Endothelial cell of umbilical vein (primary cell): ENCODE measurements at regions not wholly inside any gene's neighbourhood (a gene's known extent, or its start where the extent isn't known, plus 50 kb on each side); places are given as distances from the start of the nearest gene placed in this dataset.
"Not testable (repeated sequence)": the region's sequence is repeated elsewhere in the genome, so short reads cannot be mapped to it uniquely, and the experiment has no call there.

ENCODE experiments used
- BruUV-seq: library from RNA; stranded (reverse); fragments of 400-500 nt; replicated peaks from 2 replicates; lab custom pipeline; 2021; lab: Mats Ljungman, UMichigan
- CTCF ChIA-PET: fragments of 300-600, 350-600 bp; sonication (Branson Sonifier 250); formaldehyde crosslinking; loops from one replicate; lab custom pipeline; 2021; ENCODE audit warnings: antibody characterized with exemption, inconsistent platforms; lab: Charles Lee
- POLR2A ChIA-PET: fragments of 300-600, 350-600 bp; sonication (Branson Sonifier 250); formaldehyde crosslinking; loops from one replicate; lab custom pipeline; 2021; ENCODE audit warnings: antibody characterized with exemption, inconsistent platforms; lab: Charles Lee
- DNase-seq: peaks from one replicate; pipeline ENCODE4 v3.0.0-alpha.2; 2011; ENCODE audit warnings: low read depth, low spot score
- FAIRE-seq: peaks from 2 replicates; lab custom pipeline; 2011; peaks lifted over from hg19 to GRCh38; lab: Jason Lieb, UNC
- H2AFZ ChIP-seq: 2 replicates; pipeline ENCODE4 v1.6.0; 2012; ENCODE audit warnings: low read depth, low read length, control low read depth, inconsistent platforms
- H3K27ac ChIP-seq: 2 replicates; pipeline ENCODE4 v1.5.1; 2011; ENCODE audit warnings: low read depth, mild to moderate bottlenecking, control low read depth, low read length, moderate library complexity; ENCODE audit not compliant: insufficient read depth
- H3K27me3 ChIP-seq, 2 experiments: 2 replicates each; pipeline versions ENCODE4 v1.6.0 to v1.6.1; 2011; ENCODE audit warnings: low read length in 2 of 2, mixed read lengths in 1 of 2; ENCODE audit not compliant: control insufficient read depth in 2 of 2, insufficient read depth in 2 of 2
- H3K36me3 ChIP-seq, 2 experiments: 2 replicates in 1 of 2; 3 replicates in 1 of 2; pipeline ENCODE4 v1.5.1; 2011; ENCODE audit warnings: low read length in 2 of 2, mild to moderate bottlenecking in 1 of 2, moderate library complexity in 1 of 2; ENCODE audit not compliant: control insufficient read depth in 2 of 2, insufficient read depth in 2 of 2; ENCODE audit errors: extremely low read depth in 1 of 2
- H3K4me1 ChIP-seq: 3 replicates; pipeline ENCODE4 v1.5.1; 2011; ENCODE audit warnings: mild to moderate bottlenecking, low read length; ENCODE audit not compliant: control insufficient read depth, insufficient read depth; ENCODE audit errors: extremely low read depth
- H3K4me2 ChIP-seq: 2 replicates; pipeline ENCODE4 v1.6.1; 2011; ENCODE audit warnings: low read length, control low read depth, mixed read lengths; ENCODE audit not compliant: insufficient read depth
- H3K4me3 ChIP-seq, 3 experiments: fragments of 200-600 bp in 1 of 3; sonication (generic), shearing (Covaris generic) in 1 of 3; replicated peaks in 1 of 3; 2 replicates each; pipeline ENCODE4 v1.5.1; 2011 to 2016; ENCODE audit warnings: control low read depth in 3 of 3, low read length in 3 of 3, mild to moderate bottlenecking in 2 of 3, inconsistent platforms in 1 of 3, low read depth in 1 of 3, moderate library complexity in 1 of 3; ENCODE audit not compliant: insufficient read depth in 1 of 3
- H3K79me2 ChIP-seq: 2 replicates; pipeline ENCODE4 v1.6.0; 2012; ENCODE audit warnings: low read length, inconsistent platforms; ENCODE audit not compliant: control insufficient read depth, insufficient read depth
- H3K9ac ChIP-seq: replicated peaks from 2 replicates; pipeline ENCODE3; 2011; ENCODE audit warnings: low read length, control low read depth; ENCODE audit not compliant: insufficient read depth; ENCODE audit errors: extremely low read depth
- H3K9me1 ChIP-seq: replicated peaks from 3 replicates; pipeline ENCODE4 v1.6.0; 2011; ENCODE audit warnings: mild to moderate bottlenecking, low read length; ENCODE audit not compliant: control insufficient read depth, insufficient read depth; ENCODE audit errors: extremely low read depth
- H3K9me3 ChIP-seq: replicated peaks from 2 replicates; pipeline ENCODE4 v1.5.1; 2012; ENCODE audit warnings: low read length, inconsistent platforms; ENCODE audit not compliant: control insufficient read depth, insufficient read depth
- H4K20me1 ChIP-seq: replicated peaks from 2 replicates; pipeline ENCODE3; 2011; ENCODE audit warnings: mild to moderate bottlenecking, low read length; ENCODE audit not compliant: control insufficient read depth, insufficient read depth; ENCODE audit errors: extremely low read depth
- CTCF ChIP-seq, 2 donors: IDR thresholded peaks; 1 replicate in 1 of 2; 2 replicates in 1 of 2; pipeline ENCODE4 v1.5.1; 2011; ENCODE audit warnings: low read length in 2 of 2, mild to moderate bottlenecking in 2 of 2, moderate library complexity in 2 of 2, control low read depth in 1 of 2, inconsistent platforms in 1 of 2, low read depth in 1 of 2; ENCODE audit not compliant: insufficient read depth in 1 of 2; ENCODE audit errors: extremely low read depth in 1 of 2
- POLR2A ChIP-seq: IDR thresholded peaks from 2 replicates; pipeline ENCODE4 v1.6.1; 2012; ENCODE audit warnings: low read depth, mild to moderate bottlenecking, control low read depth, low read length
- dilution Hi-C: fragments of 300-500 bp; cut with MboI; formaldehyde crosslinking; loops from one replicate; pipeline ENCODE4 v1.15.0; 2019; ENCODE audit warnings: low sequenced_read_pairs; ENCODE audit not compliant: extremely low pct_ligation_motif_present
- intact Hi-C: fragments of 100-400 bp; cut with micrococcal nuclease; formaldehyde crosslinking; loops from one replicate; pipeline ENCODE4 v1.10.0; 2022

DNA sequence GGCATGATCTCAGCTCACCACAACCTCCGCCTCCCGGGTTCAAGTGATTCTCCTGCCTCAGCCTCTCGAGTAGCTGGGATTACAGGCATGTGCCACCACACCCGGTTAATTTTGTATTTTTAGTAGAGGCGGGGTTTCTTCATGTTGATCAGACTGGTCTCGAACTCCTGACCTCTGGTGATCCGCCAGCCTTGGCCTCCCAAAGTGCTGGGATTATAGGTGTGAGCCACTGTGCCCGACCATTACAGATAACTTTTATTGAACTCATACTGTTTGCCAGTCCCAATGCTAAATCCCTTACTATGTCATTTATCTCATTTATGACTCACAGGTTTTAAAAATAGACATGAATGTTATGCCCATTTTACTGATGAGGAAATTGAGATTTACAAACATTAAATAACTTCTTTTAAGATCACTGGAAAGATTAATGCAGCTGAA lies 193.9 kb upstream of the ZNF217 start:
- FAIRE-seq, H3K9me3 ChIP-seq, H3K27ac ChIP-seq, DNase-seq, BruUV-seq, H3K79me2 ChIP-seq, POLR2A ChIA-PET, H3K36me3 ChIP-seq, dilution Hi-C loops, H2AFZ ChIP-seq, H3K9ac ChIP-seq, H3K27me3 ChIP-seq, H3K9me1 ChIP-seq, H4K20me1 ChIP-seq, H3K4me3 ChIP-seq, H3K4me2 ChIP-seq: not testable (repeated sequence)
- intact Hi-C loops = loop anchor here (1.0 kb wide), 2 partner anchors 85 to 128 kb away; no protein-coding TSS in a partner anchor
- peaks cover 25% of the 10 kb centered on the region for H3K4me1 ChIP-seq
- CTCF ChIA-PET = interaction anchor here (0.9 to 1.3 kb wide), 4 partner anchors 17 to 208 kb away, joined by 3 read pairs; no protein-coding TSS in a partner anchor

- intact Hi-C loops = loop anchor here (1.0 kb wide), 2 partner anchors 86 to 129 kb away; no protein-coding TSS in a partner anchor
- H3K79me2 ChIP-seq = no peaks in the 10 kb centered on the region
- H3K27me3 ChIP-seq = no peaks in the 10 kb centered on the region
- DNase-seq = peak; percentile 70
- FAIRE-seq = no peak
- H3K4me1 ChIP-seq = peaks cover 24% of the 10 kb centered on the region
- no peak overlapping the region for H3K4me3 ChIP-seq
- peak in 1 of 2 donors; percentile 6 for TF ChIP-seq CTCF (IDR thresholded peaks at IDR 0.05; ENCODE audit: extremely low read depth in 1 of 2, insufficient read depth in 1 of 2, low read depth in 1 of 2, low read length in 2 of 2)
- TF ChIP-seq POLR2A = no peak
- no peak overlapping the region for H3K9ac ChIP-seq
- no peak overlapping the region for H3K27ac ChIP-seq
- dilution Hi-C loops = no loop called here
- H3K4me2 ChIP-seq = no peak overlapping the region
- ChIA-PET POLR2A (no interaction called here), CTCF (interaction anchor here (0.7 to 1.3 kb wide), 5 partner anchors 16 to 207 kb away, joined by 3 read pairs; no protein-coding TSS in a partner anchor)
- peak overlapping the region; percentile 83 for H2AFZ ChIP-seq
- no peaks in the 10 kb centered on the region for H4K20me1 ChIP-seq
- H3K9me1 ChIP-seq = no peaks in the 10 kb centered on the region
- no TSS peak for BruUV-seq
- H3K9me3 ChIP-seq = no peaks in the 10 kb centered on the region
- H3K36me3 ChIP-seq = no peaks in the 10 kb centered on the region
Measured at GRCh38 chr20:53786445-53787267, 193.0 kb upstream of the ZNF217 start.
